ENCODE measurements at regions not wholly inside any gene's neighbourhood (a gene's known extent, or its start where the extent isn't known, plus 50 kb on each side); places are given as distances from the start of the nearest gene placed in this dataset.
"Not testable (repeated sequence)": the region's sequence is repeated elsewhere in the genome, so short reads cannot be mapped to it uniquely, and the experiment has no call there.

GRCh38 chr2:35708411-35708923, 647.1 kb upstream of the CRIM1 start:
- no peak overlapping the region for H3K4me3 Mint-ChIP-seq
- POLR2A ChIA-PET: no interaction called here
- no peak for ATAC-seq (ENCODE audit: low read depth)
- no peaks in the 10 kb centered on the region for H3K4me1 Mint-ChIP-seq
- H3K27me3 Mint-ChIP-seq: no peaks in the 10 kb centered on the region
- no peaks in the 10 kb centered on the region for H3K36me3 Mint-ChIP-seq
- no peaks in the 10 kb centered on the region for H3K9me3 Mint-ChIP-seq
- H3K27ac Mint-ChIP-seq: no peak overlapping the region
- no peak for DNase-seq

- H3K27ac Mint-ChIP-seq: no peak overlapping the region
- H3K27me3 Mint-ChIP-seq: no peaks in the 10 kb centered on the region
- POLR2A ChIA-PET: no interaction called here
- H3K9me3 Mint-ChIP-seq: no peaks in the 10 kb centered on the region
- no peak overlapping the region for H3K4me3 Mint-ChIP-seq
- H3K36me3 Mint-ChIP-seq: no peaks in the 10 kb centered on the region
- no peak for DNase-seq
- ATAC-seq (ENCODE audit: low read depth): no peak
- H3K4me1 Mint-ChIP-seq: no peaks in the 10 kb centered on the region
These were observed 667.3 kb upstream of the CRIM1 start for GRCh38 chr2:35688309-35688708.

GRCh38 chr2:35651688-35652323, 703.8 kb upstream of the CRIM1 start:
- no peak for DNase-seq
- no peak for ATAC-seq (ENCODE audit: low read depth)
- POLR2A ChIA-PET: no interaction called here
- Mint-ChIP-seq H3K36me3 (no peaks in the 10 kb centered on the region), H3K4me3 (no peak overlapping the region), H3K4me1 (no peaks in the 10 kb centered on the region), H3K27ac (no peak overlapping the region), H3K27me3 (no peaks in the 10 kb centered on the region), H3K9me3 (no peaks in the 10 kb centered on the region)

GRCh38 chr2:35614640-35615039, 740.9 kb upstream of the CRIM1 start:
- no peak for ATAC-seq (ENCODE audit: low read depth)
- Mint-ChIP-seq H3K36me3 (no peaks in the 10 kb centered on the region), H3K4me3 (no peak overlapping the region), H3K4me1 (no peaks in the 10 kb centered on the region), H3K27ac (no peak overlapping the region), H3K9me3 (no peaks in the 10 kb centered on the region), H3K27me3 (no peaks in the 10 kb centered on the region)
- POLR2A ChIA-PET: no interaction called here
- no peak for DNase-seq

GRCh38 chr2:35606394-35606793, 749.2 kb upstream of the CRIM1 start:
- H3K27ac Mint-ChIP-seq: no peak overlapping the region
- H3K9me3 Mint-ChIP-seq: no peaks in the 10 kb centered on the region
- no peaks in the 10 kb centered on the region for H3K36me3 Mint-ChIP-seq
- no peak for DNase-seq
- H3K4me1 Mint-ChIP-seq: no peaks in the 10 kb centered on the region
- POLR2A ChIA-PET: no interaction called here
- no peak for ATAC-seq (ENCODE audit: low read depth)
- no peak overlapping the region for H3K4me3 Mint-ChIP-seq
- no peaks in the 10 kb centered on the region for H3K27me3 Mint-ChIP-seq

GRCh38 chr2:35598310-35598709, 757.3 kb upstream of the CRIM1 start:
- no peaks in the 10 kb centered on the region for H3K36me3 Mint-ChIP-seq
- no peaks in the 10 kb centered on the region for H3K27me3 Mint-ChIP-seq
- no peak overlapping the region for H3K27ac Mint-ChIP-seq
- no peaks in the 10 kb centered on the region for H3K4me1 Mint-ChIP-seq
- H3K4me3 Mint-ChIP-seq: no peak overlapping the region
- POLR2A ChIA-PET: no interaction called here
- peaks cover 8% of the 10 kb centered on the region for H3K9me3 Mint-ChIP-seq
- no peak for DNase-seq
- no peak for ATAC-seq (ENCODE audit: low read depth)

GRCh38 chr2:35591886-35592285, 763.7 kb upstream of the CRIM1 start:
- Mint-ChIP-seq H3K9me3 (peaks cover 3% of the 10 kb centered on the region), H3K4me1 (no peaks in the 10 kb centered on the region), H3K27me3 (no peaks in the 10 kb centered on the region), H3K36me3 (no peaks in the 10 kb centered on the region), H3K27ac (no peak overlapping the region), H3K4me3 (no peak overlapping the region)
- POLR2A ChIA-PET: no interaction called here
- ATAC-seq (ENCODE audit: low read depth): no peak
- DNase-seq: no peak

- POLR2A ChIA-PET: no interaction called here
- no peak for DNase-seq
- peaks cover 3% of the 10 kb centered on the region for H3K9me3 Mint-ChIP-seq
- no peaks in the 10 kb centered on the region for H3K27me3 Mint-ChIP-seq
- no peaks in the 10 kb centered on the region for H3K4me1 Mint-ChIP-seq
- H3K27ac Mint-ChIP-seq: no peak overlapping the region
- H3K4me3 Mint-ChIP-seq: no peak overlapping the region
- no peaks in the 10 kb centered on the region for H3K36me3 Mint-ChIP-seq
- no peak for ATAC-seq (ENCODE audit: low read depth)
These were observed 769.6 kb upstream of the CRIM1 start for GRCh38 chr2:35585972-35586371.

GRCh38 chr2:35582637-35583036, 772.9 kb upstream of the CRIM1 start:
- ATAC-seq (ENCODE audit: low read depth): no peak
- H3K36me3 Mint-ChIP-seq: no peaks in the 10 kb centered on the region
- H3K4me1 Mint-ChIP-seq: no peaks in the 10 kb centered on the region
- POLR2A ChIA-PET: no interaction called here
- H3K27me3 Mint-ChIP-seq: no peaks in the 10 kb centered on the region
- DNase-seq: no peak
- H3K27ac Mint-ChIP-seq: no peak overlapping the region
- H3K4me3 Mint-ChIP-seq: no peak overlapping the region
- H3K9me3 Mint-ChIP-seq: peaks cover 4% of the 10 kb centered on the region

GRCh38 chr2:35580956-35581355, 774.6 kb upstream of the CRIM1 start:
- Mint-ChIP-seq H3K4me3 (no peak overlapping the region), H3K4me1 (no peaks in the 10 kb centered on the region), H3K36me3 (no peaks in the 10 kb centered on the region), H3K9me3 (peaks cover 2% of the 10 kb centered on the region), H3K27ac (no peak overlapping the region), H3K27me3 (no peaks in the 10 kb centered on the region)
- POLR2A ChIA-PET: no interaction called here
- no peak for DNase-seq
- ATAC-seq (ENCODE audit: low read depth): no peak

- H3K9me3 Mint-ChIP-seq; H3K4me3 Mint-ChIP-seq; H3K27ac Mint-ChIP-seq; DNase-seq; H3K27me3 Mint-ChIP-seq; H3K4me1 Mint-ChIP-seq; ATAC-seq (ENCODE audit: low read depth); H3K36me3 Mint-ChIP-seq; POLR2A ChIA-PET: not testable (repeated sequence)
These were observed 787.0 kb upstream of the CRIM1 start for GRCh38 chr2:35568574-35568973.

- Mint-ChIP-seq H3K27ac (no peak overlapping the region), H3K4me1 (no peaks in the 10 kb centered on the region), H3K9me3 (peaks cover 2% of the 10 kb centered on the region), H3K27me3 (no peaks in the 10 kb centered on the region), H3K36me3 (no peaks in the 10 kb centered on the region), H3K4me3 (no peak overlapping the region)
- no peak for ATAC-seq (ENCODE audit: low read depth)
- DNase-seq: no peak
- POLR2A ChIA-PET: no interaction called here
These were observed 793.1 kb upstream of the CRIM1 start for GRCh38 chr2:35562488-35562887.

- no peak for DNase-seq
- Mint-ChIP-seq H3K27ac (no peak overlapping the region), H3K27me3 (no peaks in the 10 kb centered on the region), H3K36me3 (no peaks in the 10 kb centered on the region), H3K4me3 (no peak overlapping the region), H3K4me1 (no peaks in the 10 kb centered on the region), H3K9me3 (peaks cover 2% of the 10 kb centered on the region)
- POLR2A ChIA-PET: no interaction called here
- no peak for ATAC-seq (ENCODE audit: low read depth)
These were observed 807.4 kb upstream of the CRIM1 start for GRCh38 chr2:35548171-35548570.

GRCh38 chr2:35545301-35545700, 810.3 kb upstream of the CRIM1 start:
- no peak for ATAC-seq (ENCODE audit: low read depth)

GRCh38 chr2:35538796-35539195, 816.8 kb upstream of the CRIM1 start:
- Mint-ChIP-seq H3K36me3 (no peaks in the 10 kb centered on the region), H3K4me3 (no peak overlapping the region)
- POLR2A ChIA-PET: no interaction called here

More at GRCh38 chr2:35545301-35545700, 810.3 kb upstream of the CRIM1 start:
- no peak overlapping the region for H3K4me3 Mint-ChIP-seq
- POLR2A ChIA-PET: no interaction called here
- DNase-seq: no peak
- peaks cover 2% of the 10 kb centered on the region for H3K9me3 Mint-ChIP-seq
- H3K27ac Mint-ChIP-seq: no peak overlapping the region
- no peaks in the 10 kb centered on the region for H3K27me3 Mint-ChIP-seq
- no peaks in the 10 kb centered on the region for H3K36me3 Mint-ChIP-seq
- no peaks in the 10 kb centered on the region for H3K4me1 Mint-ChIP-seq

More at GRCh38 chr2:35538796-35539195, 816.8 kb upstream of the CRIM1 start:
- Mint-ChIP-seq H3K27me3 (no peaks in the 10 kb centered on the region), H3K9me3 (peaks cover 4% of the 10 kb centered on the region), H3K4me1 (no peaks in the 10 kb centered on the region), H3K27ac (no peak overlapping the region)
- ATAC-seq (ENCODE audit: low read depth) (no peak), DNase-seq (no peak)

All from activated naive CD8-positive, alpha-beta T cell treated with anti-CD3 and anti-CD28 coated beads, Interleukin-2, amount 10 ng/mL, durations not matched to agents 7 days and 5 days (primary cell).